ENCODE measurements at regions not wholly inside any gene's neighbourhood (a gene's known extent, or its start where the extent isn't known, plus 50 kb on each side); places are given as distances from the start of the nearest gene placed in this dataset.

DNA sequence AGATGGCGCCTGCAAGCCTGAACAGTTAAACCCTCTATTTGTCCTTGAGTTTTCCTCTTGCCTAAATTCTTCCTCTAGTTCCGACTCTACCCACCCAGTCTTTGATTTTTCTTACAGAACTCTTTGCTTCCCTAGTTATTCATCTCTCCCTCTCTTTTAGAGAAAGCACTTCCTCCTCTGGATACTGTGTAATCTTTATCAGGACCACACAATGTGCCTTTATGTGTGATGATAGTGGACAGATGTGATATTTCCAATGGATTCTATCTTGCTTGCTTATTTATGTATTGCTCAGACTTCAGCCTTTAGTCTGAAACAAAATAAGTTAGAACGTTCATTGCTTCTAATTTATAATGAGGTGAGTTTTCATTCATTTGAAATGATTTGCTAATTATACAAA, 79.5 kb upstream of the CAV2 start:
- H3T11ph ChIP-seq (ENCODE audit: low read length): no peak overlapping the region
- TF ChIP-seq, protein P1, sequence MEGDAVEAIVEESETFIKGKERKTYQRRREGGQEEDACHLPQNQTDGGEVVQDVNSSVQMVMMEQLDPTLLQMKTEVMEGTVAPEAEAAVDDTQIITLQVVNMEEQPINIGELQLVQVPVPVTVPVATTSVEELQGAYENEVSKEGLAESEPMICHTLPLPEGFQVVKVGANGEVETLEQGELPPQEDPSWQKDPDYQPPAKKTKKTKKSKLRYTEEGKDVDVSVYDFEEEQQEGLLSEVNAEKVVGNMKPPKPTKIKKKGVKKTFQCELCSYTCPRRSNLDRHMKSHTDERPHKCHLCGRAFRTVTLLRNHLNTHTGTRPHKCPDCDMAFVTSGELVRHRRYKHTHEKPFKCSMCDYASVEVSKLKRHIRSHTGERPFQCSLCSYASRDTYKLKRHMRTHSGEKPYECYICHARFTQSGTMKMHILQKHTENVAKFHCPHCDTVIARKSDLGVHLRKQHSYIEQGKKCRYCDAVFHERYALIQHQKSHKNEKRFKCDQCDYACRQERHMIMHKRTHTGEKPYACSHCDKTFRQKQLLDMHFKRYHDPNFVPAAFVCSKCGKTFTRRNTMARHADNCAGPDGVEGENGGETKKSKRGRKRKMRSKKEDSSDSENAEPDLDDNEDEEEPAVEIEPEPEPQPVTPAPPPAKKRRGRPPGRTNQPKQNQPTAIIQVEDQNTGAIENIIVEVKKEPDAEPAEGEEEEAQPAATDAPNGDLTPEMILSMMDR (conservative IDR thresholded peaks at IDR 0.05): no peak
- no peak overlapping the region for H2BK5ac ChIP-seq (ENCODE audit: insufficient read length, low read length)
- H3K23ac ChIP-seq (ENCODE audit: insufficient read length, low read depth, low read length): no peak overlapping the region
- H2BK12ac ChIP-seq (ENCODE audit: insufficient read length, low read depth, low read length): no peak overlapping the region
- no peak overlapping the region for H3K4me2 ChIP-seq (ENCODE audit: insufficient read depth, insufficient read length, low read length)
- no peak overlapping the region for H4K8ac ChIP-seq (replicated peaks; ENCODE audit: insufficient read length, low read depth, low read length)
- no peak overlapping the region for H3K4me3 Mint-ChIP-seq
- H3K23me2 ChIP-seq (ENCODE audit: insufficient read length, low read depth, low read length, poor library complexity, severe bottlenecking): no peaks in the 10 kb centered on the region
- no peak overlapping the region for H2BK120ac ChIP-seq (ENCODE audit: low read depth, low read length, poor library complexity, severe bottlenecking)
- no peaks in the 10 kb centered on the region for H3K36me3 Mint-ChIP-seq (ENCODE audit: insufficient read depth in 1 of 3, low read depth in 3 of 3)
- no peak overlapping the region for H2BK15ac ChIP-seq (ENCODE audit: low read depth, low read length)
- no peaks in the 10 kb centered on the region for H4K20me1 ChIP-seq (ENCODE audit: control insufficient read depth, insufficient read depth, insufficient read length)
- no peaks in the 10 kb centered on the region for H3K79me1 ChIP-seq (ENCODE audit: insufficient read depth, low read depth, low read length, poor library complexity, severe bottlenecking)
- no peak overlapping the region for H3K4ac ChIP-seq (ENCODE audit: low read depth, low read length)
- H3K27me3 Mint-ChIP-seq (ENCODE audit: low read depth): no peaks in the 10 kb centered on the region
- no peak overlapping the region for H4K5ac ChIP-seq (ENCODE audit: insufficient read length, low read depth, low read length)
- H3K27me3 ChIP-seq (ENCODE audit: insufficient read depth, low read length): no peaks in the 10 kb centered on the region
- H3K79me2 ChIP-seq (ENCODE audit: insufficient read depth, low read length): no peaks in the 10 kb centered on the region
- no peak overlapping the region for H4K91ac ChIP-seq (ENCODE audit: insufficient read length, low read depth, low read length)
- H3K9me3 Mint-ChIP-seq: no peaks in the 10 kb centered on the region
- H3K9me3 ChIP-seq (ENCODE audit: control insufficient read depth, low read depth, low read length): no peaks in the 10 kb centered on the region
- no peak overlapping the region for H3K27ac ChIP-seq (ENCODE audit: insufficient read length, low read depth, low read length)
- H2AFZ ChIP-seq (ENCODE audit: low read length): no peak overlapping the region
- no peak overlapping the region for H3K9ac ChIP-seq (ENCODE audit: extremely low read depth, insufficient read length, low read length)
- DNase-seq: no peak
- no peak overlapping the region for H2AK5ac ChIP-seq (ENCODE audit: insufficient read length, low read length)
- no peaks in the 10 kb centered on the region; the same call in 1 of the 2 replicates for H3K4me1 ChIP-seq (ENCODE audit: insufficient read depth, low read length)
- no peak overlapping the region for H3K18ac ChIP-seq (ENCODE audit: insufficient read length, low read depth, low read length)
- H3K4me1 Mint-ChIP-seq: peaks cover 13 to 23% of the 10 kb centered on the region in 2 experiments
- H2BK20ac ChIP-seq (ENCODE audit: low read depth, low read length, poor library complexity, severe bottlenecking): no peak overlapping the region
- H3K27ac Mint-ChIP-seq: no peak overlapping the region
- H3K56ac ChIP-seq (ENCODE audit: insufficient read length, low read depth, low read length): no peak overlapping the region
- H3K14ac ChIP-seq (ENCODE audit: insufficient read depth, low read length): no peak overlapping the region
- no CpG with 5 or more reads among the region's 3 CpGs for WGBS (ENCODE audit: extremely low coverage, insufficient read length, low lambda C conversion rate)

Data from H9 (cell line).